ENCODE measurements at regions not wholly inside any gene's neighbourhood (a gene's known extent, or its start where the extent isn't known, plus 50 kb on each side); places are given as distances from the start of the nearest gene placed in this dataset.
A peak's percentile ranks its signal among the peaks of the same experiment; 100 is the strongest.

DNA sequence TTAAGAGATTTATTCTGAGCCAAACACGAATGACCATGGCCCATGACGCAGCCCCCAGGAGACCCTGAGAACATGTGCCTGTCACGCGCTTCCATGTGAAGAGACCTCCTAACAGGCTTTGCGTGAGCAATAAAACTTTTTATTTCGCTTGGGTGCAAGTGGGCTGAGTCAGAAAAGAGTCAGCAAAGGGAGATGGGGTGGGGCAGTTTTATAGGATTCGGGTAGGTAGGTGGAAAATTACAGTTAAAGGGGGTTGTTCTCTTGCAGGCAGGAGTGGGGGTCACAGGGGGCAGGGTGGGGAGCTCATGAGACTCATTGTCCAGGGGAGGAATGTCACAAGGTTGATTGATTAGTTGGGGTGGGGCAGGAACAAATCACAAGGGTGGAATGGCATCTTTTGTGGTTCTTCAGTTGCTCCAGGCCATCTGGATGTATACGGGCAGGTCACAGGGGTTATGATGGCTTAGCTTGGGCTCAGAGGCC is 77.2 kb upstream of the FTH1 start:
- no peaks in the 10 kb centered on the region for H3K36me3 Mint-ChIP-seq
- H3K9me3 Mint-ChIP-seq = no peaks in the 10 kb centered on the region
- no peak overlapping the region for H3K27ac Mint-ChIP-seq
- DNase-seq (ENCODE audit: low spot score in 2 of 2) (no peak), ATAC-seq (no peak)

DNA sequence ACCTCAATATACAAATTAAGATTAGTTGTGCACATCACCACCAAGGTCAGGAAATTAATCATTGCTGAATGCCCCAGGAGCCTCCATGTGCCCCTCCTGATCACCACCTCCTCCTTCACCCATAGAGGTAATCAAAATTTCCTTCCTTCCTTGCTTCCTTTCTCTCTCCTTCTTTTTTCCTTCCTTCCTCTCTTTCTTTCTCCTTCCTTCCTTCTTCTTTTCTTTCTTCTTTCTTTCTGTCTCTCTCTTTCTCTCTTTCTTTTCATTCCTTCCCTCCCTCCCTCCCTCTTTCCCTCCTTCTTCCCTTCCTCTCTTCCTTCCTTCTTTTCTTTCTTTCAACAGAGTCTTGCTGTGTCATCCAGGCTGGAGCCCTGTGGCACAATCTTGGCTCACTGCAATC is 67.9 kb upstream of the FTH1 start:
- peaks cover 6 to 15% of the 10 kb centered on the region in 2 donors for H3K9me3 Mint-ChIP-seq
- H3K27ac Mint-ChIP-seq = no peak overlapping the region
- no peaks in the 10 kb centered on the region for H3K36me3 Mint-ChIP-seq
- no peak for DNase-seq (ENCODE audit: low spot score in 2 of 2)
- no peak for ATAC-seq

DNA sequence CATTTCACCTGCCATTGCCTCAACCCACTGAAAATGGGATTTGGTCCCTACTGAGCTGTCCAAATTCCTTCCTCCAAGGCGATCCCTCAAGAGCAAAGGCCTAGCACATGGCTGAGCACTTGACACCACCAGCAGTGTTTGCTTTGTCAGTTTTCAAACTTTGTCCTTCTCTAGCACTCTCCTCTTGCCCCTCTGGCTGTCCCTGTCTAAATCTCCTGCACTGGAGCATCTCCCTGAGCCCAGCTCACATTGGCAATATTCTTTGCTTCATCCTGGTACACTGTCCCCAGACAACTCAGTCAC is 66.6 kb upstream of the FTH1 start:
- Mint-ChIP-seq H3K27ac (no peak overlapping the region), H3K9me3 (peaks cover 6 to 15% of the 10 kb centered on the region in 2 donors), H3K36me3 (no peaks in the 10 kb centered on the region)
- no peak for ATAC-seq
- no peak for DNase-seq (ENCODE audit: low spot score in 2 of 2)

DNA sequence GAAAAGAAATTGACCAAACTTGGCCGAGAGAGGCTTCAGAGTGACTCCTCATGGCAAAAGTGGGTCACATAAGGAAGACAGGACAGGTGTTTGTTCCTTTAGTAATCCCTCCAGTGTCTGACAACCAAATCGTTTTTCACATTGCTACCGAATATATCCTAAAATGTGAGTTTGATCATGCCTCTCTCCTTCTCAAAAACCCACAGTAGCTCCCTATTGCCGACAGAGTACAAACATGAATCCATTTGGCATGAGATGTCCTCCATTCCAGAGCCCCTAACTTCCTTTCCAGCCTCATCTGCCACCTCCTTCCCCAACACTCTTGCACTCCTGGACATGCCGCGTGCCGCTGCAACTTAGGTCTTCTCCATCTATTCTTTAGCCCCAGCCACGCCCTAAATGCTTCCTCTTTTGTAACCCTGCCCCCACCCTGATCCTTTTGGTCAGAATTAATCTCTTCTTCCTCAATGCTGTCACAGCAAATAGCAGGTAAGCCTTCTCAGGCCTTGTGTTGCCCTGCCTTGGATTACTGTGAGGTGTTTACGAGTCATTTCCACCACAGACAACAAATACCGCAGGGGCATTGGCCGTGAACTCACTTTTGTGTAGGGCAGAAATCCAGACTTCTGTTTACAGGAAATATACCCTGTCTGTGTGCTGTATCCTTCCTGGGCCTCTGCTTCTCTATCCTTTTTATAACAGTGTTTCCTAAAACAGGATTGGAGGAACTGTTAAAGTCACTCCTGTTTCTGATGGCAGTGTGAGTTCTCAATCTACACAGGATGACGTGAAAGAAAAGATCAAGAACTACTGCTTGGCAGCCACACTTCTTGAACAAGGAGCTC is 66.0 kb upstream of the FTH1 start:
- Mint-ChIP-seq H3K9me3 (peaks cover 6 to 15% of the 10 kb centered on the region in 2 donors), H3K36me3 (no peaks in the 10 kb centered on the region), H3K27ac (no peak overlapping the region)
- ATAC-seq (no peak), DNase-seq (ENCODE audit: low spot score in 2 of 2) (no peak)

DNA sequence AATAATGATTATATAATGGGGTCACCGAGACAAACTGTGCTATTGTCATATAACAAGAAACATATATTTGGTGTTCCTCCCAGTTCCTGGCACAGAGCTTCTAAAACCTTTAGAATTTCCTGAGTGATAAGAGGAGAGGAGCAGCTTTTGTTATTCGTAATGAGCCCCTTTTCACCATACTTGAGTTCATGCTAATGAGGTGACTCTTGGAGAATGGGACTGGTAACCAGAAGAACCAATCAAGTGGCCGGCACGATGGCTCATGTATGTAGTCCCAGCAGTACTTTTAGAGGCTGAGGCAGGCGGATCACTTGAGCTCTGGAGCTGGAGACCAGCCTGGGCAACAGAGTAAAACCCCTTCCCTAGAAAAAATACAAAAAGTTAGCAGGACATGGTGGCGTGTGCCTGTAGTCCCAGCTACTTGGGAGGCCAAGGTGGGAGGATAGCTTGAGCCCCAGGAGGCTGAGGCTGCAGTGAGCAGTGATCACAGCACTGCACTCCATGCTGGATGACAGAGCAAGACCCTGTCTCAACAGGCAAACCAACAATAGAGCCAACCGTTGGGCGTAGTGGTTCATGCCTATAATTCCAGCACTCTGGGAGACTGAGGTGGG is 62.7 kb upstream of the FTH1 start:
- no peaks in the 10 kb centered on the region for H3K36me3 Mint-ChIP-seq
- peaks cover 6 to 15% of the 10 kb centered on the region in 2 donors for H3K9me3 Mint-ChIP-seq
- no peak overlapping the region for H3K27ac Mint-ChIP-seq
- DNase-seq (ENCODE audit: low spot score in 2 of 2) (no peak), ATAC-seq (no peak)

DNA sequence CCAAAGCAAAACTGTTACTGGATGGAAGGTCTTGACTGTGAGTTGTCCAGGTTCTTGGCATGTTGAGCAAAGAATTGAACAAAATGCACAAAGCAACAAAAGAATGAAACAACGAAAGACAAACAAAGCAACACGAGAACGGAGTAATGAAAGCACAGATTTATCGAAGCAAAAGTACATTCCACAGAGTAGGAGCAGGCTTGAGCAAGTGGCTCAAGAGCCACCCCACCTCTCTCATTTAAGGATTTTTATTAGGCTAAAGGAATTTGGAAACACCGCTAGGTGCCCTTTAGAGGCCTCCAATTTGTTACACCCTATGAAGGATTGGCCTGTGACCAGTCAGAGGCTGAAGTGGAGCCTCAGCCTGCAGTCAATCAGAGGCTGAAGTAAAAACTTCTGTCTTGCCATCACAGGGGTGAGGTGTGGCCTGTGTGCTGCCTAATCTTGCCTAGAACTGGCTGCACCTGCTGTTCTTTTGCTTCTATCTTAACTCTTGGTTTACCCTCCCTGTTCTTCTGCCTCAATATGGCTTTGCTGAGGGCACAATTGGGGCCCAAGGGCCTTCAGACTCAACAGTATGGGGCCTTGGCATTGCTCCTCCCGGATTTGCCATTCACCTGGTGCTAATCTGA is 59.4 kb upstream of the FTH1 start:
- Mint-ChIP-seq H3K27ac (no peak overlapping the region), H3K9me3 (peaks cover 0 to 7% of the 10 kb centered on the region in 2 donors), H3K36me3 (peaks cover 0 to 7% of the 10 kb centered on the region in 2 donors)
- ATAC-seq (no peak), DNase-seq (ENCODE audit: low spot score in 2 of 2) (no peak)

DNA sequence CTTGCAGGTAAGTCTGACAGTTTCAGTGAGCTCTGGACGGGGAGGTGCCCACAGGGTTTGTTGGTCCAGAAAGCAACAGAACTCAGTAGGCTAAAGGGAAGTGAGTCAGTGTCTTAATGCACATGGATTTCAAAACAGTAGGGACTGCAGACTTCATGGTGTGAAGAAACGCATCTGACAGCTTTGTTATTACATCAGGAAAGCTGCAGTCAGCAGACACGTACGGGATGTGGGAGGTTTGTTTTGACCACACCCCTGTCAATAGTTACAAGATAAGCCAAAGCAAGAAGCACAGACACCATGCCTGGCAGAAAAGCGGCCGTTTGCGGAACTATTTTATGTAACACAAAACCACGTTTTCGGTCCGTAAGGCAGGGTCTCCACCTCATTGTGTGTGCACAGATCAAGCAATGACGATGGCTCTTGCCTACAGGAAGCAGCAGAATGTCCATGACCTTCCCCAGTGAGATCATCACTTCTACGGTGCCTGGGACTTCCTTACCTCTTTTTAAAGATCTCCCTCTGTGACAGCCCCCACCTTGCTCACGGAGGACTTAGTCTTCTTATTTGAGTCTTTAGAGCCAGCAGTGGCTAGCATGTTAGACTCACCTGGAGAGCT is 58.2 kb upstream of the FTH1 start:
- ATAC-seq = peak; percentile 88 to 96
- Mint-ChIP-seq H3K27ac (peak overlapping the region; percentile 77 to 80), H3K9me3 (peaks cover 5 to 11% of the 10 kb centered on the region in 2 donors), H3K36me3 (peaks cover 0 to 16% of the 10 kb centered on the region in 2 donors)
- peak; percentile 41 to 68 for DNase-seq (ENCODE audit: low spot score in 2 of 2)

DNA sequence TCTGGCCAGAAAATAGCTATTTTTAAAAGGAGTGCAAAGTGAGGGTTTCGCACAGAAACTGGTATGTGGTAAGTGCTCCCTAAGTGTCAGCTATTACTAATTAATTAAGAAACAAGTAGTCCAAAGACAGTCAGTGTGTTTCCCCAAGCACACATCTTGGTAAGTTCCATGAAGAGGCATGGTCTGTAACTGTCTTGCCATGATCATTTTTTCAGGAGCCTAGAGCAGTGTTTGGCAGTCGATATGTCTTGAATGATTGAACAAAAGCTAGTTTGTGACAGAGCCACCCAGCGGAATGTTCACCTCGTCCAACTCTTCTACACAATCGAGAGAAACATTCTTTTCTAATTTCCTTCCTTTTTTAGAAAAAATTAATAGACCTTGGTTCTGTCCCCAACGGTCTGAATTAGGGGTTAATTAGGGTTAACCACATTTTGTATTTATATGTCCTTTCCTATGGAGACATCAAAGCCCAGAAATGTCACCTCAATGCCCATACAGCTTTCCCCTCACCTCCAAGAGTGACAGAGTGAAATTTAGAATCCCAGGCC is 57.6 kb upstream of the FTH1 start:
- peak overlapping the region; percentile 77 to 80 for H3K27ac Mint-ChIP-seq
- peaks cover 0 to 16% of the 10 kb centered on the region in 2 donors for H3K36me3 Mint-ChIP-seq
- H3K9me3 Mint-ChIP-seq = peaks cover 5 to 11% of the 10 kb centered on the region in 2 donors
- ATAC-seq (no peak), DNase-seq (ENCODE audit: low spot score in 2 of 2) (no peak)

DNA sequence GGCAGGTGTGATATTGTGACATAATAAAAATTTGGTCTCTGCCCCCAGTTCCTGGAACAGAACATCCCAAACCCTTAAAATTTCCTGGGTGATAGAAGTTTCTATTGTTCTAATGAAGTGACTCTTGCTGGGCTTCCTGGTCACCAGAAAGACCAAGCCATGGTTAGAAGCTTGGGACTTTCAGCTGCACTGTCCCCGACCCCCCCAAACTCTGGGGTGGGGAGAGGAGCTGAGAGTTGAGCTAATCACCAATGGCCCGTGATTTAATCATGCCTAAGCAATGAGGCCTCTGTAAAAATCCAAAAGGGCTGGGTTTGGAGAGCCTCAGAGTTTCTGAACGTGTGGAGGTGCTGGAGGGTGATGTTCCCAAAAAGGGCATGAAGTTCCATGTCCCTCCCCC is 54.8 kb upstream of the FTH1 start:
- Mint-ChIP-seq H3K27ac (no peak overlapping the region), H3K36me3 (peaks cover 0 to 16% of the 10 kb centered on the region in 2 donors), H3K9me3 (peaks cover 5 to 11% of the 10 kb centered on the region in 2 donors)
- DNase-seq (ENCODE audit: low spot score in 2 of 2) (no peak), ATAC-seq (no peak)

DNA sequence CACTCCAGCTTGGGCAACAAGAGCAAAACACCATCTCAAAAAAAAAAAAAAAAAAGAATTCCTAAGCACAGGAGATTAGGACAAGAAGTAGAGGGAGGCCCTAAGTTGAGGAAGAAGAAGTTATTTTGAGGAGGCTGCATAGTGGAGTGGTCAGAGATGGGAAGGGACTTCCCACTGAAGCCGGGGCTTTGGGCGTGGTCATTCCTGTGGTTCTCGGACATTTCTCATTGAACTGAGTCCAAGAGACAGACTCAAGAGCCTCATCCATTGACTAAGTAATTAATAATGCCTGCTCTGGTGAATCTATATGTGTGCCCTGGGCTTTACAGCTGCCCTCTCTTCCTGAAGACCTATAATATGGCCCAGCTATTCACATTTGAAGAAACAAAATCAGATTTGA is 53.2 kb upstream of the FTH1 start:
- H3K9me3 Mint-ChIP-seq = peaks cover 5 to 11% of the 10 kb centered on the region in 2 donors
- peaks cover 0 to 16% of the 10 kb centered on the region in 2 donors for H3K36me3 Mint-ChIP-seq
- no peak overlapping the region for H3K27ac Mint-ChIP-seq
- ATAC-seq (no peak), DNase-seq (ENCODE audit: low spot score in 2 of 2) (no peak)

DNA sequence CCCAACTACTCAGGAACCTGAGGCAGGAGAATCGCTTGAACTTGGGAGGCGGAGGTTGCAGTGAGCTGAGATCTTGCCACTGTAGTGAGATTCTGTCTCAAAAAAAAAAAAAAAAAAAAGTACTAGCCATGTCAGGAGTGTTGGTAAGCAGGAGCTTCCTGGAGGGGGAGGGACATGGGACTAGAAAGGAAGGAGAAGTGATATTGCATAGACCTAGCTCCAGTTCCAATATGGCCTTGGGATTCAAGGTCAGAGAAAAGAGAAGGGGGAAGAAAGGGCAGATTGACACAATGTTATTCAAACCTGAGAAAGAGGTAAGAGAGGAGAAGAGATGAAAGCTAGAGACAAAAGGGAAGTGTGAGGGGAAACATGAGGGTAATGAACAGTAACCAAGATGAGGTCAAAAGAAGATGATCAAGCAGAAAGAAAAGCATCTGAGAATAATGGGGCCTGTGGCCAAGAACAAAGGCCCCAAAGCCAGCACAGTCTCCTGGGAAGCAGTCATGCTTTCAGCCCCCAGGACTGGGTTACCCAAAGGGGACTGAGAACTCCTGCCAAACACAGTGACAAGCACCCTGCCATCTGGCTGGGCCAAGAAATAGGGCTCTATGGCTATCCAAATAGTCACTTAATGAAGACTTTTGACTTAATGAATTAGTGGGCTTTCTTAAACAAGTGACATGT is 51.7 kb upstream of the FTH1 start:
- peaks cover 0 to 16% of the 10 kb centered on the region in 2 donors for H3K36me3 Mint-ChIP-seq
- ATAC-seq (no peak), DNase-seq (ENCODE audit: low spot score in 2 of 2) (no peak)

DNA sequence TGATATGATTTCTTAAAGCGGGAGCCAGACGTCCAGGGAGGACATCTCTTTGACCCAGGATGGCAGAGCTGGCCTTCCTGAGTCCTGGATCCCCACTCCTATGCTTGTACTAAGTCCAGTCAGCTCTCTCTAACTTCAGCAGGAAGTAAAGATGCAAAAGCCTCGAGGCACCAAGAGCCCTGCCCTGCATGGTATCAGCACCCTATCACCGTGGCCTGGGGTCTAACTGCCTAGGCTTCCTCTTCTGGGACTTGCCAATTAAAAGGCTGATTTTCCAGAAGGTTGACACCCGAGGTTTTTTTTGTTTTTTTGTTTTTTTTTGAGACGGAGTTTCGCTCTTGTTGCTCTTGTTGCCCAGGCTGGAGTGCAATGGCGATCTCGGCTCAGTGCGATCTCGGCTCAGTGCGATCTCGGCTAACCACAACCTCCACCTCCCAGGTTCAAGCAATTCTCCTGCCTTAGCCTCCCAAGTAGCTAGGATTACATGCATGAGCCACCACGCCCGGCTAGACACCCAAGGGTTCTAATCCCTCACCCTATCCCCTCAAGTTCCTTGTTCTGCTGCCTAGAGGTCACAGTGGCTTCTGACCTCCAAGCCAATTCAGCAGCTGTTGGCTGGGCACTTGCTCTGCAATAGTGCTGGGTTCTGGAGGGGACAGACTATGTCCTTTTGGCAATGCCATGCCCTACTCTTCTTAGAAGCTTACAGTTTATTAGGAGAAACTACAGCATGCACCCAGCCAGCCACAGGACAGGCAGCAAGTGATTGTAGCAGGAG is 50.6 kb upstream of the FTH1 start:
- no peak for ATAC-seq
- peaks cover 0 to 16% of the 10 kb centered on the region in 2 donors for H3K36me3 Mint-ChIP-seq
- no peak for DNase-seq (ENCODE audit: low spot score in 2 of 2)
- no peak overlapping the region for H3K27ac Mint-ChIP-seq
- H3K9me3 Mint-ChIP-seq = peaks cover 5 to 11% of the 10 kb centered on the region in 2 donors

More for the DNA sequence above, 51.7 kb upstream of the FTH1 start:
- Mint-ChIP-seq H3K9me3 (peaks cover 5 to 11% of the 10 kb centered on the region in 2 donors), H3K27ac (no peak overlapping the region)
